Activated B cell treated with CpG ODN at 0.5 μM for 24 hours (primary cell): ENCODE measurements at regions not wholly inside any gene's neighbourhood (a gene's known extent, or its start where the extent isn't known, plus 50 kb on each side); places are given as distances from the start of the nearest gene placed in this dataset.

ENCODE experiments used
- ATAC-seq: fragments of 200-7000 bp; cut with Tn5 transposase; one replicate; pipeline ENCODE4 v1.10.0; 2021; ENCODE audit warnings: low read depth, mild to moderate bottlenecking, moderate library complexity
- CTCF ChIA-PET: fragments of 350-600 bp; sonication (Branson Sonifier 250); formaldehyde crosslinking; loops from one replicate; lab custom pipeline; 2021; ENCODE audit warnings: antibody characterized with exemption; lab: Charles Lee
- POLR2A ChIA-PET: fragments of 350-600 bp; sonication (Branson Sonifier 250); formaldehyde crosslinking; loops from one replicate; lab custom pipeline; 2021; ENCODE audit warnings: antibody characterized with exemption; lab: Charles Lee
- DNase-seq: peaks from one replicate; pipeline ENCODE4 v3.0.0; 2022
- H3K27ac Mint-ChIP-seq: one replicate; pipeline ENCODE4 v1.8.0; 2020; ENCODE audit warnings: mixed read lengths
- H3K27me3 Mint-ChIP-seq: one replicate; pipeline ENCODE4 v1.8.0; 2021; ENCODE audit warnings: mixed read lengths
- H3K36me3 Mint-ChIP-seq: one replicate; pipeline ENCODE4 v1.8.0; 2021; ENCODE audit warnings: low read depth, mixed read lengths
- H3K4me1 Mint-ChIP-seq: one replicate; pipeline ENCODE4 v1.8.0; 2021; ENCODE audit warnings: mixed read lengths
- H3K4me3 Mint-ChIP-seq: one replicate; pipeline ENCODE4 v1.8.0; 2020; ENCODE audit warnings: mild to moderate bottlenecking, mixed read lengths
- H3K9me3 Mint-ChIP-seq: one replicate; pipeline ENCODE4 v1.8.0; 2020; ENCODE audit warnings: mixed read lengths
- intact Hi-C: fragments of 100-400 bp; cut with micrococcal nuclease; formaldehyde crosslinking; loops from one replicate; pipeline ENCODE4 v1.15.1; 2024
- TF ChIP-seq, protein P1 (sequence below): fragments of 200-600 bp; IDR thresholded peaks from one replicate; pipeline ENCODE4 v1.8.0; 2022; ENCODE audit warnings: antibody characterized with exemption, mild to moderate bottlenecking

DNA sequence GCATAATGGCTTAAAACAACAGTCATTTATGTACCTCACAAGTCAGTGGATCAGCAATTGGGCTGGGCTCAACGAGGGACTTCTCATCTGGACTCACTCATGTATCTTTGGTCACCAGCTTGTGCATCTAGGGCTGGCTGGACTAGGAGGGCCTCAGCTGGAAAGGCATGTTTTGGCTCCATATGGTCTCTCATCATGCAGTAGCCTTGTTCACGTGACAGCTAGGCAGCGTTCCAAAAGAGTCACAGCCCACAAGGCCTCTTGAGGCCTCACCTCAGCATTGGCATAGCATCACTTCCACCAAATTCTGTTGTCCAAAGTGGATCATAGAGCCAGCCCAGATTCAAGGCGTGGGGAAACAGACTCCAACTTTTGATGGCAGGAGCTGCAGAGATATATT is 110.1 kb downstream of the MAFB start:
- no peaks in the 10 kb centered on the region for H3K36me3 Mint-ChIP-seq
- no peak for ATAC-seq
- POLR2A ChIA-PET: no interaction called here
- DNase-seq: no peak
- H3K27ac Mint-ChIP-seq: no peak overlapping the region
- CTCF ChIA-PET: no interaction called here
- no peak overlapping the region for H3K4me3 Mint-ChIP-seq
- H3K9me3 Mint-ChIP-seq: no peaks in the 10 kb centered on the region
- H3K4me1 Mint-ChIP-seq: no peaks in the 10 kb centered on the region
- H3K27me3 Mint-ChIP-seq: no peaks in the 10 kb centered on the region
- TF ChIP-seq, protein P1, sequence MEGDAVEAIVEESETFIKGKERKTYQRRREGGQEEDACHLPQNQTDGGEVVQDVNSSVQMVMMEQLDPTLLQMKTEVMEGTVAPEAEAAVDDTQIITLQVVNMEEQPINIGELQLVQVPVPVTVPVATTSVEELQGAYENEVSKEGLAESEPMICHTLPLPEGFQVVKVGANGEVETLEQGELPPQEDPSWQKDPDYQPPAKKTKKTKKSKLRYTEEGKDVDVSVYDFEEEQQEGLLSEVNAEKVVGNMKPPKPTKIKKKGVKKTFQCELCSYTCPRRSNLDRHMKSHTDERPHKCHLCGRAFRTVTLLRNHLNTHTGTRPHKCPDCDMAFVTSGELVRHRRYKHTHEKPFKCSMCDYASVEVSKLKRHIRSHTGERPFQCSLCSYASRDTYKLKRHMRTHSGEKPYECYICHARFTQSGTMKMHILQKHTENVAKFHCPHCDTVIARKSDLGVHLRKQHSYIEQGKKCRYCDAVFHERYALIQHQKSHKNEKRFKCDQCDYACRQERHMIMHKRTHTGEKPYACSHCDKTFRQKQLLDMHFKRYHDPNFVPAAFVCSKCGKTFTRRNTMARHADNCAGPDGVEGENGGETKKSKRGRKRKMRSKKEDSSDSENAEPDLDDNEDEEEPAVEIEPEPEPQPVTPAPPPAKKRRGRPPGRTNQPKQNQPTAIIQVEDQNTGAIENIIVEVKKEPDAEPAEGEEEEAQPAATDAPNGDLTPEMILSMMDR: no peak
- intact Hi-C loops: no loop called here

DNA sequence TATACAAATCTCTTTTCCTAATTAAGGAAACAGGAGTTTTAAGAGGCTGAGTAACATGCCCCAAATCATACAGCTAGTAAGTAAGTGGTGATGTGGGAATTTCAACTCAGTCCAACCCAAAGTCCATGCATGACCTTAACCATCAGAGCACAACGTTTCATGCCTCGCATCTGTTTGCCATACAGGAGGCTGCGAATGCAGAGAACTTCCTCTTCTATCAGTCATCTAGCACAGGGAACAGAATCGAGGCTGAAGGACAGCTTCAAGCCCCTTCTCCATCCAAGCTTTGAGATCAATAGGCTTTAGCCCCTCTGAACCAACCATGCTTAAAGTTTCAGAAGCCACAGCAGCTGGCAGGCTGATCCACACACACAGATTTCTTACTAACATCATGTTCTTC is 113.2 kb downstream of the MAFB start:
- H3K27me3 Mint-ChIP-seq: no peaks in the 10 kb centered on the region
- ChIA-PET POLR2A (no interaction called here), CTCF (no interaction called here)
- no peak overlapping the region for H3K27ac Mint-ChIP-seq
- H3K9me3 Mint-ChIP-seq: no peaks in the 10 kb centered on the region
- H3K4me1 Mint-ChIP-seq: no peaks in the 10 kb centered on the region
- TF ChIP-seq, protein P1: no peak
- intact Hi-C loops: no loop called here
- no peaks in the 10 kb centered on the region for H3K36me3 Mint-ChIP-seq
- H3K4me3 Mint-ChIP-seq: no peak overlapping the region
- DNase-seq (no peak), ATAC-seq (no peak)

DNA sequence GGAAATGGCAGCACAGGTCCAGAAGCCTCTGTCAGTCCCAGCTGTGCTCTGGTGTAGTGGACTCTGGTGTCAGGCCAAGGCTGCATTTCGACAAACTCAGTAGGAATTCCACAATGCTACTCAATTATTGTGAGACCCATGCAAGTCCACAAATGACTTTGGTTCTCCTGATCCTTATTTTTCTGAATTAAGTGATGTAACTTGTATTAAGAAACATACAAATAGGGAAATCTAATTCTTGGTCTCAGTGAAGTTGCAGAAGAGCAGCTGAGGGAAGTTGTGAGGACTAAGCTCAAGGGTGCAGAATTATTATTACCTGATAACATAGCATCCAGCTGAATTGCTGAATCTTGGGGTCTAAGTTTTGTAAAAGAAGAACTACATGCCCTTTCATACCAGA is 116.8 kb downstream of the MAFB start:
- no peak for ATAC-seq
- intact Hi-C loops: no loop called here
- Mint-ChIP-seq H3K4me1 (no peaks in the 10 kb centered on the region), H3K9me3 (no peaks in the 10 kb centered on the region), H3K27ac (no peak overlapping the region), H3K4me3 (no peak overlapping the region), H3K27me3 (peaks cover 2% of the 10 kb centered on the region), H3K36me3 (no peaks in the 10 kb centered on the region)
- ChIA-PET POLR2A (no interaction called here), CTCF (no interaction called here)
- DNase-seq: no peak
- TF ChIP-seq, protein P1: no peak

DNA sequence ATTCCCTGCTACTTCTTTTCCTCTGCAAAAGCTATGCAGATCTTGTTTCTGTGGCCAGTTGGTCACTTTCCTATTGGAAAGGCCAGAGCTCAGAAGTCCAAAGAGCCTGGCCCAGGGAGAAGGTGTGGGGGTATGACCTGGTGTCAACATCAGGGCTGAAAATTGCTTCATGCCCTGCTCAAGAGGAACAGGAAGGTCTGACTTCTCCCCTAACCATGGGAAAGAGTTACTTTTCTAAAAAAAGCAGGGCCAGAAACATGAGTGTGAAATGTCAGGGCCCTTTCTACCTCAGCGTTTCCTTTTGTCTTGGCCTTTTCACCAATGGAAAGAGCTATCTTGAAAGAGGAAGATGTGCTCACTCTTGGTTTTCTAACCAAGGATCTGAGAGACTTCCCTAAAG is 117.4 kb downstream of the MAFB start:
- no peak overlapping the region for H3K4me3 Mint-ChIP-seq
- ATAC-seq (no peak), DNase-seq (no peak)
- peaks cover 2% of the 10 kb centered on the region for H3K27me3 Mint-ChIP-seq
- POLR2A ChIA-PET: no interaction called here
- no peaks in the 10 kb centered on the region for H3K9me3 Mint-ChIP-seq
- no peaks in the 10 kb centered on the region for H3K4me1 Mint-ChIP-seq
- TF ChIP-seq, protein P1: no peak
- CTCF ChIA-PET: no interaction called here
- H3K27ac Mint-ChIP-seq: no peak overlapping the region
- intact Hi-C loops: no loop called here
- H3K36me3 Mint-ChIP-seq: no peaks in the 10 kb centered on the region

DNA sequence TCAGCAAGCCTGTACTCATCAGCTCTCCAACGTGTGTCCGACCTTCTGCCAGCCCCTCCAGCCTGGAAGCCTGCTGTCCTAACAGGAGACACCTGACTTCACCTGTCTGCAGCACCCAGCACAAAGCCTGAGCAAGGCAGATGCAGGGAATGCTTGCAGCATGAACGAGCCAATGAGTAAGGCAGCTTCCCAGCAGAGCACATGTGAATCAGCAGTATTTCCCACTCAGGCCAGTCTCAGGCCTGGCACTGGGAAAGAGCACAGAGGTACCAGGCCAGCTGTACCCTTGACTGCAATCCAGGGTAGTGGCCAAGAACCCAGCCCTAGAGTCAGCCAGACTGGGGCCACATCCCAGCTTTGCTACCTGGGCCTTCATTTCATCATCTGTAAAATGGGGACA is 120.8 kb downstream of the MAFB start:
- H3K27me3 Mint-ChIP-seq: peaks cover 4% of the 10 kb centered on the region
- CTCF ChIA-PET: no interaction called here
- H3K36me3 Mint-ChIP-seq: no peaks in the 10 kb centered on the region
- TF ChIP-seq, protein P1: no peak
- intact Hi-C loops: no loop called here
- ATAC-seq (no peak), DNase-seq (no peak)
- peaks cover 2% of the 10 kb centered on the region for H3K9me3 Mint-ChIP-seq
- H3K27ac Mint-ChIP-seq: no peak overlapping the region
- H3K4me3 Mint-ChIP-seq: no peak overlapping the region
- no peaks in the 10 kb centered on the region for H3K4me1 Mint-ChIP-seq
- POLR2A ChIA-PET: no interaction called here
